ENCODE measurements at regions not wholly inside any gene's neighbourhood (a gene's known extent, or its start where the extent isn't known, plus 50 kb on each side); places are given as distances from the start of the nearest gene placed in this dataset.

DNA sequence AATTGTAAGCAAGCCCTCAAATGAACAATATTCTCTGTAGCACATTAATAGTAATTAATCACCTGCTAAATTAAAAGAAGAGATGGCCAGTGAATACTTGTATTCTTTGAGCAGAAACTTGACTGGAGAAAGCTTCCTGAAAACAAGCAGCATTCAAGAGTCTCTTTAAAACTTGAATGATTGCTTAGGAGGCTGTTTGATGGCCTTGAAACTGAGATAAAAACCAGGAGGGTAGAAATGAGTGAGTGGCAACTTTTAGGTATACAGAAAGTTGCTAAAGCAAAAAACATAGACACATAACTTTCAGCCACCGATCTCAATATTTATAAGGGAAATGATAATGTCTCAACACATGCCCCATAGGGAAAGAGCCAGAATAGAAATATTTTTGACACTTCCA is 234.8 kb upstream of the FMN2 start:
- Histone ChIP-seq H3K4me2 (no peak overlapping the region), H3K79me2 (ENCODE audit: low read depth) (no peaks in the 10 kb centered on the region), H4K20me1 (ENCODE audit: low read depth) (no peaks in the 10 kb centered on the region), H3K27ac (no peak overlapping the region), H3K4me3 (no peak overlapping the region), H3K9me3 (ENCODE audit: low read depth) (no peaks in the 10 kb centered on the region), H3K9ac (no peak overlapping the region), H3K27me3 (no peaks in the 10 kb centered on the region), H3K4me1 (peaks cover 21% of the 10 kb centered on the region), H2AFZ (replicated peaks) (no peak overlapping the region), H3K36me3 (no peaks in the 10 kb centered on the region), H3F3A (ENCODE audit: low read depth) (no peaks in the 10 kb centered on the region)
- peaks cover 5% of the 10 kb centered on the region for H3K36me3 Mint-ChIP-seq
- peaks cover 25% of the 10 kb centered on the region for H3K4me1 Mint-ChIP-seq
- H3K27ac Mint-ChIP-seq: no peak overlapping the region
- no peak overlapping the region for H3K4me3 Mint-ChIP-seq
- TF ChIP-seq CTCF (IDR thresholded peaks at IDR 0.05): no peak
- TF ChIP-seq EZH2 (IDR thresholded peaks at IDR 0.05): no peak
- TF ChIP-seq EZH2phosphoT487 (IDR thresholded peaks at IDR 0.05): no peak
- DNase-seq (ENCODE audit: low spot score): no peak
- peaks cover 10% of the 10 kb centered on the region for H3K9me3 Mint-ChIP-seq
- peaks cover 5% of the 10 kb centered on the region for H3K27me3 Mint-ChIP-seq (ENCODE audit: insufficient read depth, low read depth)

DNA sequence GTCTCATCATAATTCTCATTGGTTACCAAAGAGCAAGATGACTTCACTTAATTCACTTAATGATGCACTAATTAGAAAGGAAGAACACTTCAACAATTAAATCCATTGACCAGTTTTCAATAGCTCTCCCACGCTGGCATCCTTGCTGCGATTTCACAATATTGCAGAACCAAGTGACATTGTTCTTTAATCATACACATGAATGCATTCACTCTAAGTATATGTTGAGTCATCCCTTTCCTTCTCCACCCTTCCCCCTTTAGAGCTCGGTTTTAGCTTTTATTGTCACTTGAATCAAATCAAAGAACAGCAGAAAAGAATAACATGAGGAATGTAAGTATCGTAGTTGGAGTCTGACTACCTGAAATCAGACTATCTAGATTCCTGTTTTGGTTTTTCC is 233.6 kb upstream of the FMN2 start:
- Mint-ChIP-seq H3K36me3 (peaks cover 5% of the 10 kb centered on the region), H3K4me1 (peaks cover 25% of the 10 kb centered on the region), H3K27me3 (ENCODE audit: insufficient read depth, low read depth) (peaks cover 5% of the 10 kb centered on the region), H3K27ac (peak overlapping the region; percentile 11), H3K9me3 (peaks cover 10% of the 10 kb centered on the region), H3K4me3 (peak overlapping the region; percentile 3)
- Histone ChIP-seq H4K20me1 (ENCODE audit: low read depth) (no peaks in the 10 kb centered on the region), H3F3A (ENCODE audit: low read depth) (no peaks in the 10 kb centered on the region), H3K4me1 (peaks cover 21% of the 10 kb centered on the region), H2AFZ (replicated peaks) (no peak overlapping the region), H3K27me3 (no peaks in the 10 kb centered on the region), H3K9ac (no peak overlapping the region), H3K4me2 (peak overlapping the region; percentile 64), H3K36me3 (no peaks in the 10 kb centered on the region), H3K4me3 (peak overlapping the region; percentile 11), H3K27ac (peak overlapping the region; percentile 66), H3K9me3 (ENCODE audit: low read depth) (no peaks in the 10 kb centered on the region), H3K79me2 (ENCODE audit: low read depth) (no peaks in the 10 kb centered on the region)
- TF ChIP-seq CTCF (IDR thresholded peaks at IDR 0.05): no peak
- no peak for TF ChIP-seq EZH2 (IDR thresholded peaks at IDR 0.05)
- TF ChIP-seq EZH2phosphoT487 (IDR thresholded peaks at IDR 0.05): no peak
- peak; percentile 71 for DNase-seq (ENCODE audit: low spot score)

GRCh38 chr1:239858529-239858928 is 233.2 kb upstream of the FMN2 start:
- H3K36me3 Mint-ChIP-seq: peaks cover 5% of the 10 kb centered on the region
- peak overlapping the region; percentile 66 for H3K27ac ChIP-seq

More at GRCh38 chr1:239858529-239858928, 233.2 kb upstream of the FMN2 start:
- no peaks in the 10 kb centered on the region for H3K9me3 ChIP-seq (ENCODE audit: low read depth)
- H3K27me3 Mint-ChIP-seq (ENCODE audit: insufficient read depth, low read depth): peaks cover 5% of the 10 kb centered on the region
- DNase-seq (ENCODE audit: low spot score): no peak
- peak overlapping the region; percentile 64 for H3K4me2 ChIP-seq
- no peaks in the 10 kb centered on the region for H4K20me1 ChIP-seq (ENCODE audit: low read depth)
- H3K9ac ChIP-seq: no peak overlapping the region
- peaks cover 21% of the 10 kb centered on the region for H3K4me1 ChIP-seq
- H3K4me3 ChIP-seq: peak overlapping the region; percentile 11
- TF ChIP-seq CTCF (IDR thresholded peaks at IDR 0.05) (no peak), EZH2phosphoT487 (IDR thresholded peaks at IDR 0.05) (no peak), EZH2 (IDR thresholded peaks at IDR 0.05) (no peak)
- H3K36me3 ChIP-seq: no peaks in the 10 kb centered on the region
- H3K4me3 Mint-ChIP-seq: no peak overlapping the region
- H3K4me1 Mint-ChIP-seq: peaks cover 25% of the 10 kb centered on the region
- H3K27ac Mint-ChIP-seq: peak overlapping the region; percentile 27
- no peaks in the 10 kb centered on the region for H3K27me3 ChIP-seq
- H3K9me3 Mint-ChIP-seq: peaks cover 14% of the 10 kb centered on the region
- H3F3A ChIP-seq (ENCODE audit: low read depth): no peaks in the 10 kb centered on the region
- H3K79me2 ChIP-seq (ENCODE audit: low read depth): no peaks in the 10 kb centered on the region
- no peak overlapping the region for H2AFZ ChIP-seq (replicated peaks)
